Aorta (tissue), 5 donors: ENCODE measurements at regions not wholly inside any gene's neighbourhood (a gene's known extent, or its start where the extent isn't known, plus 50 kb on each side); places are given as distances from the start of the nearest gene placed in this dataset.

Experiments
- ATAC-seq: fragments of 200-7000 bp; cut with Tn5 transposase; one replicate; pipeline ENCODE4 v1.9.1; 2022; ENCODE audit warnings: moderate library complexity; ENCODE audit not compliant: low FRiP score
- DNase-seq, 2 donors: peaks; one replicate each; pipeline ENCODE4 v3.0.0-alpha.2; 2020
- H3K27ac ChIP-seq, 2 donors: one replicate each; pipeline ENCODE4 v1.5.1; 2013; ENCODE audit warnings: low read length in 2 of 2, mild to moderate bottlenecking in 2 of 2, moderate library complexity in 2 of 2, control low read depth in 1 of 2, inconsistent platforms in 1 of 2, low read depth in 1 of 2
- H3K27me3 ChIP-seq, 2 donors: one replicate each; pipeline ENCODE4 v1.6.1; 2013; ENCODE audit warnings: control low read depth in 1 of 2, low read length in 1 of 2, mild to moderate bottlenecking in 1 of 2, moderate library complexity in 1 of 2; ENCODE audit not compliant: insufficient read depth in 2 of 2, control insufficient read depth in 1 of 2
- H3K36me3 ChIP-seq, 2 donors: one replicate each; pipeline ENCODE4 v1.6.1; 2013; ENCODE audit warnings: control low read depth in 1 of 2, low read length in 1 of 2, mild to moderate bottlenecking in 1 of 2; ENCODE audit not compliant: insufficient read depth in 2 of 2, control insufficient read depth in 1 of 2
- H3K4me1 ChIP-seq, 2 donors: one replicate each; pipeline ENCODE4 v1.6.1; 2013; ENCODE audit warnings: low read length in 2 of 2, control low read depth in 1 of 2, mild to moderate bottlenecking in 1 of 2, moderate library complexity in 1 of 2; ENCODE audit not compliant: insufficient read depth in 2 of 2, control insufficient read depth in 1 of 2
- H3K4me3 ChIP-seq, 2 donors: one replicate each; pipeline ENCODE4 v1.5.1; 2013; ENCODE audit warnings: low read length in 2 of 2, control low read depth in 1 of 2, mild to moderate bottlenecking in 1 of 2
- H3K9me3 ChIP-seq: one replicate; pipeline ENCODE4 v1.6.1; 2013; ENCODE audit warnings: mild to moderate bottlenecking, low read length; ENCODE audit not compliant: control insufficient read depth
- WGBS, 2 donors: extraction: QIAGEN DNeasy Blood & Tissue Kit; methylation state at CpG; one replicate each; pipeline ENCODE4 v1.1.7; 2013; 5-methylcytosine and 5-hydroxymethylcytosine counted together
- intact Hi-C, 2 donors: fragments of 100-400 bp; cut with DNase I; formaldehyde crosslinking; loops; one replicate each; pipeline versions ENCODE4 v1.14.2 to v1.15.0; 2022
- donor health status: healthy with polysubstance abuse.
- donor health status: Bipolar disorder and iron deficiency.
- donor health status: DM: no; HTN: no; CAD: no.
- donor health status: DM: no; HTN: no; CAD: no.
- donor health status: DM: yes; HTN: yes; CAD: no.

DNA sequence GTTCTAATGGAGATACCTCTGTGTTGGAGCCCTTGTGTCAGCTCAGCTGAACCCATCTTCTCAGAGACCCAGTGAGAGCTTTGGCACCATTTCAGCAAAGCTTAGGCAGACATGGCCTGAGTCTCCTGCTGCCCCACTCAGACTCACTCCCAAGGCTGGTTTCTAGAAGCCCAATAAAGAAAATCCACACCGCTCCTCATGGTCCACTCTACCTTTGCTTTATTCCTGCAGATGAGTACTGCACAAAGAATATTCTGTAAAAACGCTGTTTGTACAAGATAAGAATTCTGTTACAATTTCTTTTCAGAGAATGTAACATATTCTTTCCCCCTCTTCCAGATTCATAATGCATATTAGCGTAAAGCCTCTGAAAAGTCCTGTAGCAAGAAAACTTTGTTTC is 129.3 kb downstream of the C5orf15 start:
- peaks cover 3% of the 10 kb centered on the region for H3K9me3 ChIP-seq
- H3K27ac ChIP-seq, result no peak overlapping the region
- H3K27me3 ChIP-seq, result no peaks in the 10 kb centered on the region
- no peak for ATAC-seq
- intact Hi-C loops, result no loop called here
- peak in 1 of 2 donors; percentile 13 for DNase-seq
- 91 to 94% methylated on average over 3 of the region's 3 CpGs for WGBS, 2 donors
- H3K4me3 ChIP-seq, result no peak overlapping the region
- H3K36me3 ChIP-seq, result no peaks in the 10 kb centered on the region
- no peaks in the 10 kb centered on the region for H3K4me1 ChIP-seq

GRCh38 chr5:133838286-133838685 is 130.1 kb downstream of the C5orf15 start:
- H3K27ac ChIP-seq, result no peak overlapping the region
- H3K27me3 ChIP-seq, result no peaks in the 10 kb centered on the region
- H3K36me3 ChIP-seq, result no peaks in the 10 kb centered on the region
- ATAC-seq (no peak), DNase-seq (no peak)
- H3K4me1 ChIP-seq, result no peaks in the 10 kb centered on the region
- peaks cover 3% of the 10 kb centered on the region for H3K9me3 ChIP-seq
- H3K4me3 ChIP-seq, result no peak overlapping the region
- intact Hi-C loops, result no loop called here
- WGBS, 2 donors, result 77 to 82% methylated on average over 3 of the region's 3 CpGs

GRCh38 chr5:133831491-133832224 is 136.8 kb downstream of the C5orf15 start:
- H3K27ac ChIP-seq, result no peak overlapping the region
- no peak overlapping the region for H3K4me3 ChIP-seq
- H3K9me3 ChIP-seq, result peaks cover 3% of the 10 kb centered on the region
- ATAC-seq (no peak), DNase-seq (no peak)
- H3K27me3 ChIP-seq, result no peaks in the 10 kb centered on the region
- no peaks in the 10 kb centered on the region for H3K4me1 ChIP-seq
- WGBS, 2 donors, result 67 to 69% methylated on average over 12 of the region's 12 CpGs
- H3K36me3 ChIP-seq, result no peaks in the 10 kb centered on the region
- intact Hi-C loops, result no loop called here

GRCh38 chr5:133830911-133831310 is 137.5 kb downstream of the C5orf15 start:
- Histone ChIP-seq H3K9me3 (peaks cover 3% of the 10 kb centered on the region), H3K27ac (no peak overlapping the region), H3K4me3 (no peak overlapping the region), H3K4me1 (no peaks in the 10 kb centered on the region), H3K36me3 (no peaks in the 10 kb centered on the region), H3K27me3 (no peaks in the 10 kb centered on the region)
- intact Hi-C loops, result no loop called here
- ATAC-seq, result no peak
- 89 to 93% methylated on average over 3 of the region's 3 CpGs for WGBS, 2 donors
- no peak for DNase-seq

DNA sequence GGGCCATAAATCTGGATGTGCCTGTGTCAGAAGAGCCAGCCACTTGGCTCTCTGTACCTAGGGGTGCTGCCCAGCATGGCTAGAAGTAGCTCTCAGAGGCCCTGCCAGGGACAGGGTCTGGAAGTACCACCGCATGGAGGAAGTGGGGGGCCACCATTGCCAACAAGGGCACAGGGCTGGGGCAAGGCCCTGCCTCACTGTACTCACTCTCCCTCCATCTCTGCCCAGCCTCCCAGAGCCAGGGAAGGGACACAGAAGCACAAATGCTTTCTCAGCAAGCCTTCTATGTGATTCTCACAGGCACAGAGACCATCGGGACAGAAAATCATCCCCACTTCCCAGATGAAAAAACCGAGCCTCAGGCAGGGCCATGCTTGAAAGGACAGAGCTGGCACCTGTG is 138.1 kb downstream of the C5orf15 start:
- WGBS, 2 donors, result 92 to 97% methylated on average over 3 of the region's 3 CpGs
- no peaks in the 10 kb centered on the region for H3K4me1 ChIP-seq
- ATAC-seq (no peak), DNase-seq (no peak)
- H3K27me3 ChIP-seq, result no peaks in the 10 kb centered on the region
- peaks cover 3% of the 10 kb centered on the region for H3K9me3 ChIP-seq
- intact Hi-C loops, result no loop called here
- no peak overlapping the region for H3K27ac ChIP-seq
- H3K4me3 ChIP-seq, result no peak overlapping the region
- no peaks in the 10 kb centered on the region for H3K36me3 ChIP-seq

DNA sequence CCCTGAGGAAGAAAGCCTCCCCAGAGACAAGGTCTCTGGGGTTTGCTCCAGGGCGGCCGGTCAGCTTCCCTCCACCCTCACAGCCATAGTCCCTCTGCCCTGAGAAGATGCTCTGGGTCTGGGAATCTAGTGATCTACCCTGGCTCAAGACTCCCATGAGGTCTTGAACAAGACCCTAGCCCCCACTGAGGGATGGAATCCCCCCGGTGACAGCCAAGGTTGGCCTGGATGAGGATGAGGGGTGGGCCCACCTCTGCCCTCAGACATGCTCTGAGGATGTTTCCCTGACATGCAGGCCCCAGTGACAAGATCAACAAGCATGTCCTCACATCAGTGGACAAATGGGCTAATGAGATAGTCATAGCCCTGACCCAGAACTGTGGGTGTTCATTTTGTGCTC is 138.6 kb downstream of the C5orf15 start:
- Histone ChIP-seq H3K4me3 (no peak overlapping the region), H3K27ac (no peak overlapping the region), H3K4me1 (no peaks in the 10 kb centered on the region), H3K9me3 (no peaks in the 10 kb centered on the region), H3K36me3 (no peaks in the 10 kb centered on the region), H3K27me3 (no peaks in the 10 kb centered on the region)
- no peak for ATAC-seq
- 77 to 83% methylated on average over 3 of the region's 3 CpGs for WGBS, 2 donors
- DNase-seq, result no peak
- intact Hi-C loops, result no loop called here

DNA sequence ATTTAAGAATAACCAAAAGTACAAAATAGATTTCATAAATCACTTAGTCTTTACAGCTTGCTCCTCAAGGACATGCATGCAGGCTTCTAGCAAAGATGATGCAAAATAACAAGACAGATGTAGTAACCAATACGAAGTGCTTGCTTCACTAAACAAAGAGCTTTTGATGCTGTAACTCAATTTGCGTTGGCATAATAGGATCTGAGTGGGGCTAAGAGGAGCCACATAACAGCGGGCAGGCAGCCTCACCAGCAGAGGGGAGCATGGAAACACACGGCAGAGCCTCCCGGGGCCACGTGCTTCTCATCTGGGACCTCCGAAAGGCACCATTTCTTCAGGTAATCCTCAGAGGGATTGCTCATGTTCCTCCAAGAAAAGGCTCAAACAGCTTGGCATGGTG is 139.7 kb downstream of the C5orf15 start:
- WGBS, 2 donors, result 83% methylated on average over 7 of the region's 7 CpGs
- intact Hi-C loops, result no loop called here

GRCh38 chr5:133827830-133828229 is 140.6 kb downstream of the C5orf15 start:
- intact Hi-C loops, result no loop called here
- H3K4me1 ChIP-seq, result no peaks in the 10 kb centered on the region
- no peaks in the 10 kb centered on the region for H3K27me3 ChIP-seq
- peak in 1 of 2 donors; percentile 14 for DNase-seq
- 78 to 85% methylated on average over 5 of the region's 5 CpGs for WGBS, 2 donors
- H3K9me3 ChIP-seq, result no peaks in the 10 kb centered on the region
- no peak overlapping the region for H3K27ac ChIP-seq
- ATAC-seq, result no peak
- H3K4me3 ChIP-seq, result no peak overlapping the region
- H3K36me3 ChIP-seq, result no peaks in the 10 kb centered on the region

More for the DNA sequence above, 139.7 kb downstream of the C5orf15 start:
- no peak for ATAC-seq
- Histone ChIP-seq H3K4me3 (no peak overlapping the region), H3K27ac (no peak overlapping the region), H3K9me3 (no peaks in the 10 kb centered on the region), H3K27me3 (no peaks in the 10 kb centered on the region), H3K36me3 (no peaks in the 10 kb centered on the region), H3K4me1 (no peaks in the 10 kb centered on the region)
- DNase-seq, result peak in 1 of 2 donors; percentile 27

GRCh38 chr5:133827011-133827410 is 141.4 kb downstream of the C5orf15 start:
- H3K36me3 ChIP-seq, result no peaks in the 10 kb centered on the region
- H3K27ac ChIP-seq, result no peak overlapping the region
- intact Hi-C loops, result no loop called here
- H3K4me1 ChIP-seq, result no peaks in the 10 kb centered on the region
- no peaks in the 10 kb centered on the region for H3K27me3 ChIP-seq
- WGBS, 2 donors, result 77 to 80% methylated on average over 11 of the region's 11 CpGs
- H3K4me3 ChIP-seq, result no peak overlapping the region
- DNase-seq, result peak in 1 of 2 donors; percentile 38
- no peak for ATAC-seq
- no peaks in the 10 kb centered on the region for H3K9me3 ChIP-seq
